ENCODE measurements at regions not wholly inside any gene's neighbourhood (a gene's known extent, or its start where the extent isn't known, plus 50 kb on each side); places are given as distances from the start of the nearest gene placed in this dataset.

- H3K9me3 ChIP-seq (ENCODE audit: control insufficient read depth in 1 of 2, insufficient read depth in 1 of 2, low read depth in 1 of 2, low read length in 2 of 2), result peaks cover 0 to 11% of the 10 kb centered on the region in 2 experiments; a peak in 1 of 4 replicates
- H3K4me2 ChIP-seq (ENCODE audit: low read length), result peak overlapping the region; percentile 63
- ATAC-seq (peak; percentile 44), DNase-seq (ENCODE audit: low read depth, low spot score) (no peak)
- peaks cover 50 to 61% of the 10 kb centered on the region in 2 experiments for H3K4me1 ChIP-seq (ENCODE audit: control insufficient read depth in 1 of 2, insufficient read depth in 2 of 2, low read length in 2 of 2)
- BruUV-seq (replicated peaks), result no TSS peak
- H3K9ac ChIP-seq (ENCODE audit: low read length), result no peak overlapping the region; the same call in 1 of the 2 replicates
- no peak overlapping the region for H2AFZ ChIP-seq (ENCODE audit: low read depth, low read length, poor library complexity, severe bottlenecking)
- RAD21 ChIA-PET (ENCODE audit: low non-redundant PET in 1 of 2, low total read pairs in 2 of 2, uncharacterized antibody in 2 of 2, unreplicated experiment in 2 of 2), result no interaction called here
- H3K4me3 ChIP-seq (replicated peaks in 1 of 2; ENCODE audit: low read depth in 1 of 2, low read length in 2 of 2), result peak overlapping the region in 1 of 2 experiments; percentile 20; a peak in 1 of 4 replicates
- H3K27me3 ChIP-seq (ENCODE audit: insufficient read depth, low read length), result peaks cover 5% of the 10 kb centered on the region; the same call in 1 of the 2 replicates
- H3K9me2 ChIP-seq (ENCODE audit: insufficient read depth), result no peaks in the 10 kb centered on the region
- intact Hi-C loops (cut with micrococcal nuclease), result no loop called here
- H4K20me1 ChIP-seq (ENCODE audit: insufficient read depth), result no peaks in the 10 kb centered on the region
- CTCF ChIA-PET, result no interaction called here
- POLR2A ChIA-PET, result interaction anchor here (0.6 to 0.8 kb wide), 2 partner anchors 9 to 723 kb away, joined by 4 to 5 read pairs; no protein-coding TSS in a partner anchor
- H3K36me3 ChIP-seq (ENCODE audit: control insufficient read depth in 1 of 2, insufficient read depth in 2 of 2, low read length in 2 of 2), result no peaks in the 10 kb centered on the region
- peak overlapping the region; percentile 54 for H3K27ac ChIP-seq (ENCODE audit: low read depth, low read length)
- H3K79me2 ChIP-seq (ENCODE audit: insufficient read depth, low read length), result no peaks in the 10 kb centered on the region
- TF ChIP-seq POLR2AphosphoS5 (IDR thresholded peaks at IDR 0.05; ENCODE audit: low read depth, low read length) (0 out of 2 replicates have a peak, but pooled peaks have one; percentile 31), ELF1 (IDR thresholded peaks at IDR 0.05; ENCODE audit: borderline replicate concordance, low read depth) (no peak), EGR1 (IDR thresholded peaks at IDR 0.05; ENCODE audit: low read depth) (peak; percentile 97), SIN3A (IDR thresholded peaks at IDR 0.05; ENCODE audit: low read depth) (no peak), MAX (IDR thresholded peaks at IDR 0.05) (peak; percentile 54), CBX3 (IDR thresholded peaks at IDR 0.05; ENCODE audit: low read depth) (no peak), EZH2 (IDR thresholded peaks at IDR 0.05) (no peak), CTCF (IDR thresholded peaks at IDR 0.05 in 2 of 3, conservative IDR thresholded peaks at IDR 0.05 in 1 of 3; ENCODE audit: borderline replicate concordance in 1 of 3, insufficient read depth in 1 of 3, low read depth in 2 of 3, low read length in 2 of 3) (peak in 2 of 3 experiments; percentile 13 to 25; a peak in 2 of 6 replicates), JUND (IDR thresholded peaks at IDR 0.05) (peak; percentile 80), TCF7L2 (IDR thresholded peaks at IDR 0.05; ENCODE audit: borderline replicate concordance, extremely low read depth, insufficient read depth, insufficient read length) (no peak), SP1 (IDR thresholded peaks at IDR 0.05; ENCODE audit: low read depth) (peak; percentile 78), SRF (IDR thresholded peaks at IDR 0.05; ENCODE audit: low read depth) (peak; percentile 49; the same call in 1 of the 2 replicates), ZNF274 (IDR thresholded peaks at IDR 0.05; ENCODE audit: low read depth, low read length) (no peak), EZH2phosphoT487 (IDR thresholded peaks at IDR 0.05; ENCODE audit: borderline replicate concordance) (no peak), ZBTB33 (IDR thresholded peaks at IDR 0.05; ENCODE audit: extremely low read depth, insufficient replicate concordance, low read length) (no peak), RAD21 (IDR thresholded peaks at IDR 0.05; ENCODE audit: low read depth) (no peak), ZFX (IDR thresholded peaks at IDR 0.05) (no peak), ATF3 (IDR thresholded peaks at IDR 0.05) (no peak), YY1 (IDR thresholded peaks at IDR 0.05; ENCODE audit: extremely low read depth, insufficient replicate concordance, low read depth, low read length) (no peak)
Measured at GRCh38 chr15:70508561-70509281, 254.6 kb downstream of the UACA start.
